GM19467 (cell line): ENCODE measurements at regions not wholly inside any gene's neighbourhood (a gene's known extent, or its start where the extent isn't known, plus 50 kb on each side); places are given as distances from the start of the nearest gene placed in this dataset.

ENCODE experiments used
- ATAC-seq: cut with Tn5 transposase; IDR thresholded peaks from one replicate; pipeline ENCODE4 v1.9.1; 2021; ENCODE audit warnings: mild to moderate bottlenecking, moderate library complexity; ENCODE audit not compliant: unreplicated experiment

GRCh38 chr2:121955426-121955825 lies 200.0 kb downstream of the TSN start:
- no peak for ATAC-seq

GRCh38 chr2:121955872-121956271 lies 200.4 kb downstream of the TSN start:
- ATAC-seq = no peak

DNA sequence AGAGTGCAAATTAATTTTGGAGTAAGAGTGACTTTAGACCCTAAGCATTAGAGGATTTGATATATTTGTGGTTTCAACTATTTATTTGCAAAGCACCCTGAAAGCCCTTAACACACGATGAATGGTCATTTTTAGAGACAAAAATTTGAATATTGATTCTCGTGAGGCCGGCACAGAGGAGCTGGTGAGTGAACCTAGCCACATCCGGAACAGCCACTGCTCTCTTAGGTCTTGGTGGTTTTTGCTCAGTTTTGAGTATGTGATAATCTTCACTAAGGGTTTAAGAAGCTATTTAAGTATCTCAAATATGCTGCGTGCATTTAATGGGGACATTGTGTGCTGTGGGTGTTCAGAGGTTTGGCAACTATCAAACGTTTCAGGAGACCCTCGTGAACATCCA lies 204.8 kb downstream of the TSN start:
- ATAC-seq = peak; percentile 67

GRCh38 chr2:121961761-121962160 lies 206.3 kb downstream of the TSN start:
- no peak for ATAC-seq

- ATAC-seq = no peak
Observed at GRCh38 chr2:121965661-121966060, 210.2 kb downstream of the TSN start.

GRCh38 chr2:121966663-121967062 lies 211.2 kb downstream of the TSN start:
- no peak for ATAC-seq

- ATAC-seq = no peak
Observed at GRCh38 chr2:121969166-121969565, 213.7 kb downstream of the TSN start.

DNA sequence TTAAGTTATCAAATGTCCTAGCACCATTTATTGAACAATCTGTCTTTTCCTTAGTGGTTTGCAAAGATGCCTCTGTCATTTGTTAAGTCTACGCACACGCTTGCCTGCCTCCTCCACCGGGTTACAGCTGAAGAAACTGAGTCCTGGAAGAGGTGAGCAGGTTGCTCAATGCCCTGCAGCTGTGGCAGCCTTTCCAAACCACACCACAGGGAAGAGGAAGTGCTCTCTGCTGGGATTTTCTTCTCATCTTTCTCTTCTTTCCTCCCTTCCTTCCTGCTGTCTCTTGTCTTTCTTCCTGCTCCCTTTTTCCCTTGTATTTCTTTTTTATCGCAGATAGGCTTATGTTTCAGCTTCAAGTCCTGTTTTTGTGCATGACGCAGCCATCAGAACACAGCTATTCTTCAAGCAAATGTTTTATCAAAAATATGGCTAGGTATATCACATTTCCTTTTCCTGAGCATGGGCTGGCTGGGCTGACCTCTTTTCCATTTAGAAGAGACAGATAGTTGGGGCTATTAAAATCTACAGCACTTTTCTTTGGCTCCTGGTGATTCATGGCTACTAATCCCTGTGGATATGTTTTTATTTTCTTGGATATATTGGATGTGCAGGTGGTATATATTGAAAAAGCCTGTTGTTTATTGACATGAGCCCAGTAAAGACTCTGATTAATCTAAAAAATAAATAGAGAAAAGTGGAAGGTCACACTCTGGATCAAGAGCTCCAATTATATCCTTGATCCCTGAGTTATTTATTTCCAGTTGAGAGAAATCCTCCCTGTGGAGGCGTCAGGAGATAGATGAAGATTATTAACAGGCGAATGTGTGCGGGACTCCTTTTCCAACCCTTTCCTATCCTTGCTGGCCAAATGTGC lies 214.6 kb downstream of the TSN start:
- ATAC-seq = no peak

GRCh38 chr2:121972203-121972602 lies 216.8 kb downstream of the TSN start:
- ATAC-seq = no peak

DNA sequence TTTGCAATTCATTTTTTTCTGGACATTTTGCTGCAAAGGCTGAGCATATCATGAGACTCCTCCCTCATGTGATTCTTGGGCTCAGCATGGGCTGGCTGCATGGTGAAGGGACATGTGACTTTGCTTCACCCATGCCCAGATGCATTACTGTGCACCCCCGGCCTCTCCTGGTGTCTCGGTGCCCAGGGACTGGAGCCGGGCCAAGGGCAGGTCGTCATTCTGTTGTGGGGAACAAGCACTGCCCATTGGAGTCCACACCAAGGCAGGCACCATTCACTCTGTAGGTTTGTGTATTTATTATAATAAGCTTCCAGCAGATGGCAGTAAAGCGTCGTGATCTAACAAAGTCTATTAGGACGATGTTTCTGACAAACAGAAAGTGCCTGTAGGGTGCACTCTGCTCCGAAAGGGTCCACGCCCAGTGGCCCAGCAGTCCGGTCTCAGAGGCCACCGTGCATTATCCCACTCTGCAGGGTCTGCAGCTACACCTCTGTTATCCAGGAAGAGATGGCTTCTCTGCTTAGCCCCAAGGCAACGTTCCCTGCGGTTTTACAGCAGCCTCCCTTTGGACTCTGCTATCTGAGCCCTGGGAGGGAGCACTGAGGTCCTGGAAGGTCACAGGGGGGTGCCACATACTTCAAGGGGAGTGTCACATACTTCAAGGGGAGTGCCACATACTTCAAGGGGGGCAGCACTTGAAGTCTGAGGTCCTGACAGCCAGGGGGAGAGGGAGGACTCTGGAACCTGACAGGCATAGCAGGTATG lies 219.6 kb downstream of the TSN start:
- peak; percentile 97 for ATAC-seq

- ATAC-seq = no peak
Observed at GRCh38 chr2:121976926-121977325, 221.5 kb downstream of the TSN start.

DNA sequence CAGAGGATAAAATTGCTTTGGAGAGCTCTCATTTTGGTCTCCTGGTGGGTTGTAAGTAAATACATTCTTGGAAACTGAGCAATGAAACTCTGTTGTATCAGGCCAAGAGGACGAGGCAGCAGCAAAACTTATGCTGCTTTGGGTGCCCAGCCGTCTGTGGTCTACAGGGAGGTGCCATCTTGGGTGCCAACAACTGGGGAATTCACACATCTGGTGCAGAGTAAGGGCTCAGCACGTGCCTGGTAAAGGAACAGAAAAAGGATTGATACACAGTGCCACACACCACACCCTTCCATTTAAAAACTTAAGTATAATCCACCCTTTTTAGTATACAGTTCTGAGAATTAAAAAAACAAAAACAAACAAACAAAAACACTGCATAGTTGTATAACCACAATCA lies 221.9 kb downstream of the TSN start:
- ATAC-seq = no peak

GRCh38 chr2:121992700-121993099 lies 237.2 kb downstream of the TSN start:
- no peak for ATAC-seq

DNA sequence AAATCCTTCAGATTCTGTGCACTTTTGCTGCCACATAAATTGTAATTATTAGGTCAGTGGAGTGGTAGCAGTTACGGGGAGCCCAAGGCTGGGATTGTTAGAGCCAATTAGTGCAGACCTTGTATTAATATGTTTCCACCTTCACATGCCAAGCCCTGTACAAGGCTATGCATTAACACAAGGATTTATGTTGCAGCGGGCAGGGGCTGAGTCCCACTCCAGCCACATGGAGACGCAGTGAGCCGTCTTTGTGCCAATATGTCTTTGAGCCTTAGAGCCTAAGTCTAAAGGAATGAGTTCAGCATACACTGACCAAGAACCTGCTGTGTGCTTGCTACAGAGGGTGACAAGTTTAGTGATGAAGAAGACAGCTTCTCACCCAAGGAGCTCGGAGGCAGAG lies 238.2 kb downstream of the TSN start:
- no peak for ATAC-seq

- no peak for ATAC-seq
Observed at GRCh38 chr2:121994238-121995206, 239.1 kb downstream of the TSN start.

- ATAC-seq = no peak
Observed at GRCh38 chr2:121998751-121999150, 243.3 kb downstream of the TSN start.

DNA sequence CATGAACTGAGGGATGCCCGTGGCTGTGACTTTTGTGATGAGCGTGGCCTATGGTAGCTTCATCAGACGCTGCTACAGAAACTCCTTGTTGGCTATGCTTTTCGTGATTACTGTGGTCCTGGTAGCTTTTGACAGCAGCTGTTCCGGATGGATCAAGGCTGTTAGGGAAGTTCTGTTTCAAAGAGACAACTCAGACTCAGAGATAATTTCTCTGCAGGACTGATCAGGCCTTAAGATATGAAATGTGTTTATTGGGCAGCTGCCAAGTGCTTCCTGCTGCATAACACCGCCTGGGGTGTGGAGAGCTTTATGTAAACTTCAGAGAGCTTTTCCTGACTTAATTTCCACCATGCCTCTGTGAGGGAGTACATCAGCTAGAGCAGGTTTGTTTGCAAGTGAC lies 243.8 kb downstream of the TSN start:
- no peak for ATAC-seq

DNA sequence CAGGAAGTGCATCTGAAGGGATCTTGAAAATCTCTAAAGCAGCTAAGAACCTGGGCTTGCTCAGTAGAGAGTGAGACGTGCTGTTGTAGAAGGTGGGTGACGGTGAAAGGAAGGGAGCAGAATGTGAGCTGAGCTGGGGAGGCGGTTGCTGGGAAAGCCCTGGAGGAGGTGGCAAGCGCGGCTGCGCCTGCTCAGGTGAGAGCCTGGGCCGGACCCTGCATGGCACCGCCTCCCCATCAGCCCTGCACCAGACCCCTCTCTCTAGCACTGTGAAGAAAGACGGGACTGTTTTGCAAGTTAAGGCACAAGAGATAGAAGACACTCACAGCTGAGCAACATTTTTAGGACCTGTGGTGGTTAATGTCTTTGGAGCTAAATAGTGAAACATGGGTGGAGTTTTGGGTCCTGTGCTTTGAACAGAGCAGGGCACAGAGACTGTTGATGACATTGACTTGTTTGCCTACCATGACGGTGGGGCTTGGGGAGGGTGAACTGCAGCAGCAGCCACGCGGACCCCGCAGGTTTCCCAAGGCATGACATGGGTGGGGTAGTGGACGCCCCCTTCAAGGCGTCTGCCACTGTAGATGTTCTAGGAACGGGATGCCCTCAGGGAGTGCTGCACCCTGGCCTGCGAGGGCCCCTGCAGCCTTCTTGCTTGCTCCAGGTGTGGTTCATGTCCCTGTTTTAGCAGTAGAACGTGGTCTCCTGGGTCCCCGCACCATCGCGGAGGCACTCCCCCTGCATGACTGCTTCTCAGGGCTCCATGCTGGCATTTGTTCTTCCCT lies 245.3 kb downstream of the TSN start:
- ATAC-seq = no peak

- no peak for ATAC-seq
Observed at GRCh38 chr2:122001441-122001874, 246.0 kb downstream of the TSN start.
